Esophagus squamous epithelium (tissue), 5 donors: ENCODE measurements at regions not wholly inside any gene's neighbourhood (a gene's known extent, or its start where the extent isn't known, plus 50 kb on each side); places are given as distances from the start of the nearest gene placed in this dataset.

Experiments used
- DNase-seq: peaks from one replicate; lab custom pipeline; 2025; lab: John Stamatoyannopoulos, UW
- H3K27ac ChIP-seq, 4 donors: fragments of 200-600 bp; sonication (generic); one replicate each; pipeline ENCODE4 v1.5.1; 2016 to 2019; ENCODE audit warnings: mild to moderate bottlenecking in 1 of 4
- H3K27me3 ChIP-seq, 4 donors: fragments of 200-600 bp; sonication (generic); 1 replicate in 3 of 4; 2 replicates in 1 of 4; pipeline versions ENCODE4 v1.5.1 to v1.6.0; 2017 to 2021; ENCODE audit warnings: antibody characterized with exemption in 1 of 4
- H3K36me3 ChIP-seq, 3 donors: fragments of 200-600 bp; sonication (generic); one replicate each; pipeline ENCODE4 v1.5.1; 2016 to 2019
- H3K4me1 ChIP-seq, 3 donors: fragments of 200-600 bp; sonication (generic); one replicate each; pipeline ENCODE4 v1.5.1; 2017 to 2019
- H3K4me3 ChIP-seq, 4 donors: fragments of 200-600 bp; sonication (generic); 1 replicate in 3 of 4; 2 replicates in 1 of 4; pipeline ENCODE4 v1.5.1; 2016 to 2019; ENCODE audit warnings: mild to moderate bottlenecking in 2 of 4, moderate library complexity in 1 of 4
- H3K9me3 ChIP-seq, 3 donors: fragments of 200-600 bp; sonication (generic); one replicate each; pipeline ENCODE4 v1.5.1; 2016 to 2019
- POLR2A ChIP-seq, 4 donors: fragments of 450-650 bp; IDR thresholded peaks; one replicate each; pipeline ENCODE4 v1.6.1; 2017; ENCODE audit warnings: antibody characterized with exemption in 4 of 4, mild to moderate bottlenecking in 4 of 4, moderate library complexity in 3 of 4
- WGBS, 2 donors: methylation state at CpG; one replicate each; pipeline ENCODE4 v1.1.5; 2018; 5-methylcytosine and 5-hydroxymethylcytosine counted together
- intact Hi-C: fragments of 100-400 bp; cut with DNase I; formaldehyde crosslinking; loops from one replicate; pipeline ENCODE4 v1.15.0; 2022
- TF ChIP-seq, protein P1 (sequence below), 6 experiments: fragments of 450-650 bp in 4 of 6; fragments of 200-600 bp in 2 of 6; sonication (generic) in 2 of 6; IDR thresholded peaks; one replicate each; pipeline ENCODE4 v1.5.1; 2016 to 2019; ENCODE audit warnings: antibody characterized with exemption in 6 of 6, mild to moderate bottlenecking in 4 of 6, moderate library complexity in 4 of 6
- donor health status: DM: yes; HTN: yes; CAD: no.

DNA sequence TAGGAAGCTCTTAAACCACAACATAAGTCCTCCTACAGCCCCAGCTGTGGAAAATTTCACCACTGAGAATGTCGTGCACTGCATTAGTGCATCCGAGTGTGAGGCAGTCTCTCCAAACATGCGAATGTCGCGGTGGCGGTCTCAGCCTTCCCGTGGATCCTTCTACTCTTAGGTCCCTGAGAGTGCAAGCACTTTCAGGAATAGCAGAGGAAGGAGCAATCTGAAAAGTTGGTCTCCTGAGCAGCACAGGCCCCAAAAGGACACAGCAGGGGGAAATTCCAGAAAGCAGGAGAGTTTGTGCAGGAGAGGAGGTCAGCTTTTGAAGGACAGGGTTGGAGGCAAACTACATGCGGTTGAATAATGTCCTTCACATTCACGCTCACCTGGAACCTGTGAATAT is 440.5 kb upstream of the SMIM21 start:
- DNase-seq: no peak
- TF ChIP-seq, protein P1, sequence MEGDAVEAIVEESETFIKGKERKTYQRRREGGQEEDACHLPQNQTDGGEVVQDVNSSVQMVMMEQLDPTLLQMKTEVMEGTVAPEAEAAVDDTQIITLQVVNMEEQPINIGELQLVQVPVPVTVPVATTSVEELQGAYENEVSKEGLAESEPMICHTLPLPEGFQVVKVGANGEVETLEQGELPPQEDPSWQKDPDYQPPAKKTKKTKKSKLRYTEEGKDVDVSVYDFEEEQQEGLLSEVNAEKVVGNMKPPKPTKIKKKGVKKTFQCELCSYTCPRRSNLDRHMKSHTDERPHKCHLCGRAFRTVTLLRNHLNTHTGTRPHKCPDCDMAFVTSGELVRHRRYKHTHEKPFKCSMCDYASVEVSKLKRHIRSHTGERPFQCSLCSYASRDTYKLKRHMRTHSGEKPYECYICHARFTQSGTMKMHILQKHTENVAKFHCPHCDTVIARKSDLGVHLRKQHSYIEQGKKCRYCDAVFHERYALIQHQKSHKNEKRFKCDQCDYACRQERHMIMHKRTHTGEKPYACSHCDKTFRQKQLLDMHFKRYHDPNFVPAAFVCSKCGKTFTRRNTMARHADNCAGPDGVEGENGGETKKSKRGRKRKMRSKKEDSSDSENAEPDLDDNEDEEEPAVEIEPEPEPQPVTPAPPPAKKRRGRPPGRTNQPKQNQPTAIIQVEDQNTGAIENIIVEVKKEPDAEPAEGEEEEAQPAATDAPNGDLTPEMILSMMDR (IDR thresholded peaks at IDR 0.05): no peak
- no peak for TF ChIP-seq POLR2A (IDR thresholded peaks at IDR 0.05)
- intact Hi-C loops: no loop called here

GRCh38 chr18:75865639-75866038 is 438.1 kb upstream of the SMIM21 start:
- Histone ChIP-seq H3K27me3 (no peaks in the 10 kb centered on the region), H3K36me3 (no peaks in the 10 kb centered on the region), H3K4me1 (no peaks in the 10 kb centered on the region), H3K27ac (no peak overlapping the region), H3K9me3 (no peaks in the 10 kb centered on the region), H3K4me3 (no peak overlapping the region)
- no peak for DNase-seq
- 83 to 85% methylated on average over 4 of the region's 6 CpGs for WGBS, 2 donors
- intact Hi-C loops: no loop called here
- TF ChIP-seq, protein P1 (IDR thresholded peaks at IDR 0.05): no peak
- TF ChIP-seq POLR2A (IDR thresholded peaks at IDR 0.05): no peak

More for the DNA sequence above, 440.5 kb upstream of the SMIM21 start:
- H3K36me3 ChIP-seq: no peaks in the 10 kb centered on the region
- H3K9me3 ChIP-seq: no peaks in the 10 kb centered on the region
- H3K27me3 ChIP-seq: no peaks in the 10 kb centered on the region
- H3K27ac ChIP-seq: no peak overlapping the region
- WGBS, 2 donors: 91 to 95% methylated on average over 4 to 9 of the region's 9 CpGs
- no peaks in the 10 kb centered on the region for H3K4me1 ChIP-seq
- H3K4me3 ChIP-seq: no peak overlapping the region

DNA sequence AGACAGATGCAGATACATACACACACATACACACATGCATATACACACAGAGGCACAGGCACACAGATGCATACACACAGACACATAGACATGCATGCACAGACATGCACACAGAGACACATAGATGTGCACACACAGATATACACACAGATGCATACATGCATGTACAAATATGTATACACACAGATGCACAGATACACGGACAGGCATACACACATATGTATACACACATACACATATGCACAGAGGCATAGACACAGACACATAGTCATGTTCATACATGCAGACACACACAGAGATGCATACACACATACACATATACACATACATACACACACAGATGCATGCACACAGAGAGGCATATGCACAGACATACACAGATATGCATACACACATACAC is 437.3 kb upstream of the SMIM21 start:
- Histone ChIP-seq H3K27ac (no peak overlapping the region), H3K27me3 (no peaks in the 10 kb centered on the region), H3K4me3 (no peak overlapping the region), H3K36me3 (no peaks in the 10 kb centered on the region), H3K9me3 (no peaks in the 10 kb centered on the region), H3K4me1 (no peaks in the 10 kb centered on the region)
- TF ChIP-seq POLR2A (IDR thresholded peaks at IDR 0.05): no peak
- TF ChIP-seq, protein P1 (IDR thresholded peaks at IDR 0.05): no peak
- WGBS, 2 donors: 67 to 100% methylated on average over 1 of the region's 1 CpG
- no peak for DNase-seq
- intact Hi-C loops: no loop called here

DNA sequence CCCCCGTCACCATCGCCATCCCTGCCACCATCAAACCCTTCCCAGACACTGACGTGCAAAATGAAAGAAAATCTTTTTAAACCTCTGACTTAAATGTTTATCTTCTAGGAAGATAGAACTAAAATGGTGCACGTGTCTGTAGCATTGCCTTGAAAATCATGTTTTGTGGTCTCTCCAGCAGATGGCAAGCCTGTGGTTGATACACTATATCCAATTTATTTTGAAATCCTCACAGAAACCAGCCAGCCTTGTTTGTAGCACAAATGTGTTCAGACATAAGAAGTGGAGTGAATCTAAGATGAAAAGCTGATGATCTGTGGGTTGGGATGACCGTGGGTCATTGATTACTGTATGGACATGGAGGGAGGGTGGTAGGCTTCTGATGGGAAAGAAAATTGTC is 436.2 kb upstream of the SMIM21 start:
- Histone ChIP-seq H3K36me3 (no peaks in the 10 kb centered on the region), H3K9me3 (no peaks in the 10 kb centered on the region), H3K4me3 (no peak overlapping the region), H3K27ac (no peak overlapping the region), H3K27me3 (no peaks in the 10 kb centered on the region), H3K4me1 (no peaks in the 10 kb centered on the region)
- intact Hi-C loops: no loop called here
- TF ChIP-seq, protein P1 (IDR thresholded peaks at IDR 0.05): no peak
- TF ChIP-seq POLR2A (IDR thresholded peaks at IDR 0.05): no peak
- DNase-seq: no peak
- 78 to 79% methylated on average over 5 of the region's 5 CpGs for WGBS, 2 donors

DNA sequence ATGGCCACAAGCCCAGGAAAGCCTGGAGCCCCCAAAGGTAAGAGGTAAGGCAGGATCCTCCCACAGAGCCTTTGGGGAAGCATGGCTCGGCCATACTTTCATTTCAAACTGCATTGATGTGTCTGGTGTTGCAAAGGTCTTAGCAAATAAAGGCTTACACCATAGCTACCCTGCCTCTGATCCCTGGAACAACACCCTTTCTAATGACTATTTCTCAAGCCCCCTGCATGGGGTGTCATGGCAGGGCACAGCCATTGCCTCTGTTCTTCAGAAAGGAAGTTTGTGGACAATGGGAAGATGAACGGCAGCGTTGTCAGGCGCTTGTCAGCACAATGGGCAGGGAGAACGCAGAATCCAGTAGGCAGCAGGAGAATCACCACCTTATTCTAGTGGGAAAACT is 435.0 kb upstream of the SMIM21 start:
- DNase-seq: no peak
- Histone ChIP-seq H3K27me3 (no peaks in the 10 kb centered on the region), H3K4me1 (no peaks in the 10 kb centered on the region), H3K27ac (no peak overlapping the region), H3K4me3 (no peak overlapping the region), H3K36me3 (no peaks in the 10 kb centered on the region), H3K9me3 (no peaks in the 10 kb centered on the region)
- no peak for TF ChIP-seq POLR2A (IDR thresholded peaks at IDR 0.05)
- TF ChIP-seq, protein P1 (IDR thresholded peaks at IDR 0.05): no peak
- 85 to 91% methylated on average over 5 of the region's 5 CpGs for WGBS, 2 donors
- intact Hi-C loops: no loop called here
